Left ventricle myocardium inferior (tissue), 1 donor: ENCODE measurements at regions not wholly inside any gene's neighbourhood (a gene's known extent, or its start where the extent isn't known, plus 50 kb on each side); places are given as distances from the start of the nearest gene placed in this dataset.

Experiments
- DNase-seq: peaks from one replicate; pipeline ENCODE4 v3.0.0-alpha.2; 2020
- H3K27ac ChIP-seq: fragments of 200-600 bp; replicated peaks from 2 replicates; pipeline ENCODE4 v1.8.0; 2021
- H3K27me3 ChIP-seq: fragments of 200-600 bp; 2 replicates; pipeline ENCODE4 v1.8.0; 2021; ENCODE audit warnings: low read depth
- H3K36me3 ChIP-seq: fragments of 200-600 bp; 2 replicates; pipeline ENCODE4 v1.8.0; 2021
- H3K4me1 ChIP-seq: fragments of 200-600 bp; 2 replicates; pipeline ENCODE4 v1.8.0; 2021
- H3K4me3 ChIP-seq: fragments of 200-600 bp; 2 replicates; pipeline ENCODE4 v1.8.0; 2021; ENCODE audit warnings: mild to moderate bottlenecking, moderate library complexity
- H3K9me3 ChIP-seq: fragments of 200-600 bp; replicated peaks from 2 replicates; pipeline ENCODE4 v1.8.0; 2021
- intact Hi-C: fragments of 100-400 bp; cut with micrococcal nuclease; formaldehyde crosslinking; loops from one replicate; pipeline ENCODE4 v1.11.0; 2022
- TF ChIP-seq, protein P1 (sequence below): fragments of 200-600 bp; IDR thresholded peaks from 2 replicates; pipeline ENCODE4 v1.8.0; 2021; ENCODE audit warnings: antibody characterized with exemption, mild to moderate bottlenecking, borderline replicate concordance
- donor health status: DM: no; HTN: yes; CAD: no; lungs with severe emphysema.

DNA sequence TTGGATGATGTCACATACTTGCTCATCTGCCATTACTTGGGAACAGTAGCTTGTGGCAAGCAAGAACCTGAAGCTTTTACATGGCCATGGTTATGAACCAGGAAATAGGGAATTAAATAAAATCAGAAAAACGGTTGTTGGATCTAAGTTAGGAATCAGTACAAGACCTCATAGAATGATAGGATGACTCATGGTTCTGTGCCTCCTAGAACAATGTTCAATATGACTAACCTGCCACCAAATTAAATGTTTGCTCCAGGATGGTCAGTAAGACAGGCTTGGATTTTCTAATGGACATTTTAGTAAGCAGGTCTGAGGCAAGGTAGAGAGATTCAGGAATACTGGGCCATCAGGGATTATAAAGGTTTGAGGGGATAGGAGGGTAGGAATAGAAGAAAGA lies 218.9 kb downstream of the PLOD2 start:
- H3K4me3 ChIP-seq, result no peak overlapping the region
- DNase-seq, result no peak
- no peaks in the 10 kb centered on the region for H3K36me3 ChIP-seq
- H3K27me3 ChIP-seq, result no peaks in the 10 kb centered on the region
- no peaks in the 10 kb centered on the region for H3K4me1 ChIP-seq
- TF ChIP-seq, protein P1, sequence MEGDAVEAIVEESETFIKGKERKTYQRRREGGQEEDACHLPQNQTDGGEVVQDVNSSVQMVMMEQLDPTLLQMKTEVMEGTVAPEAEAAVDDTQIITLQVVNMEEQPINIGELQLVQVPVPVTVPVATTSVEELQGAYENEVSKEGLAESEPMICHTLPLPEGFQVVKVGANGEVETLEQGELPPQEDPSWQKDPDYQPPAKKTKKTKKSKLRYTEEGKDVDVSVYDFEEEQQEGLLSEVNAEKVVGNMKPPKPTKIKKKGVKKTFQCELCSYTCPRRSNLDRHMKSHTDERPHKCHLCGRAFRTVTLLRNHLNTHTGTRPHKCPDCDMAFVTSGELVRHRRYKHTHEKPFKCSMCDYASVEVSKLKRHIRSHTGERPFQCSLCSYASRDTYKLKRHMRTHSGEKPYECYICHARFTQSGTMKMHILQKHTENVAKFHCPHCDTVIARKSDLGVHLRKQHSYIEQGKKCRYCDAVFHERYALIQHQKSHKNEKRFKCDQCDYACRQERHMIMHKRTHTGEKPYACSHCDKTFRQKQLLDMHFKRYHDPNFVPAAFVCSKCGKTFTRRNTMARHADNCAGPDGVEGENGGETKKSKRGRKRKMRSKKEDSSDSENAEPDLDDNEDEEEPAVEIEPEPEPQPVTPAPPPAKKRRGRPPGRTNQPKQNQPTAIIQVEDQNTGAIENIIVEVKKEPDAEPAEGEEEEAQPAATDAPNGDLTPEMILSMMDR, result no peak
- intact Hi-C loops, result no loop called here
- H3K9me3 ChIP-seq, result no peaks in the 10 kb centered on the region
- H3K27ac ChIP-seq, result no peak overlapping the region

DNA sequence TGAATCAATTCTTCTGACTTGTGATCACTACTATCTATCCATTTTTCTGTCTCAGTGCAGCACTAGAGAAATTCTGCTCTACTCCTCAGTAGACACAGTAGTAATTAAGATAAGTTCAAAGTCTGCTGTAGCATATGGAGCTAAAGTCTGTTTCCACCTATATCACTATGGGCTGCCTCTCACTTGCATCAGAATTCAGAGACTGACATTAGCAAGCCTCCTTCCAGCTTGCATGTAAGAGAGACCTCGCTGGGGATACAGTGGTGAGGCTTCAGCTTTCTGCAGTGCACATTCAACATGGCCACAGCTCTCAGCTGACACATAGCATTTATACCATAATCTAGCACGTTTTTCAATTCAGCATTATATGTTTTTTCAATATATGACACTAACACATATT lies 217.0 kb downstream of the PLOD2 start:
- no peaks in the 10 kb centered on the region for H3K36me3 ChIP-seq
- intact Hi-C loops, result no loop called here
- no peak overlapping the region for H3K4me3 ChIP-seq
- no peaks in the 10 kb centered on the region for H3K27me3 ChIP-seq
- no peaks in the 10 kb centered on the region for H3K4me1 ChIP-seq
- DNase-seq, result no peak
- no peak overlapping the region for H3K27ac ChIP-seq
- TF ChIP-seq, protein P1, result no peak
- H3K9me3 ChIP-seq, result peaks cover 7% of the 10 kb centered on the region

DNA sequence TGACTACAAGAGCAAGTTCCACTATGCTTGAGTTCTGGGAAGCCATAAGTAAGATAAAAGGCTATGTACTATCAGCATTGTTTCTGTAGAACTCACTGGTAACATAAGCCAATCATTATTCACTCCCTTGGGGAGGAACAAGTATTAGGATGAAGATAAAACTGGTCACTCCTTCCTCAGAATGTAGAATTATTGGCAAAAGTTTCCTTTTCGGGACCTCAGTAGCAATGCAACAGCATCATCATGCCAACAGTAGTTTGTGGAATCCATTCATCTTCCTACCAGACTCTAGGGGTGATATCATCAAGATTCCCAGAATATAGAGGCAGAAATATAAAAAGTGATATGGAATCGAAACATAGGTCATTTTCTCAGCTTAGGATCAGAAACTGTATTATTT lies 209.5 kb downstream of the PLOD2 start:
- no peak overlapping the region for H3K27ac ChIP-seq
- H3K36me3 ChIP-seq, result no peaks in the 10 kb centered on the region
- TF ChIP-seq, protein P1, result no peak
- intact Hi-C loops, result no loop called here
- DNase-seq, result no peak
- H3K9me3 ChIP-seq, result peaks cover 12% of the 10 kb centered on the region
- no peaks in the 10 kb centered on the region for H3K27me3 ChIP-seq
- H3K4me1 ChIP-seq, result no peaks in the 10 kb centered on the region
- no peak overlapping the region for H3K4me3 ChIP-seq

- Histone ChIP-seq H3K4me1 (no peaks in the 10 kb centered on the region), H3K36me3 (no peaks in the 10 kb centered on the region), H3K9me3 (peaks cover 12% of the 10 kb centered on the region), H3K4me3 (no peak overlapping the region), H3K27me3 (no peaks in the 10 kb centered on the region), H3K27ac (no peak overlapping the region)
- TF ChIP-seq, protein P1, result no peak
- intact Hi-C loops, result no loop called here
- no peak for DNase-seq
These were observed 208.4 kb downstream of the PLOD2 start for GRCh38 chr3:145952536-145952935.

DNA sequence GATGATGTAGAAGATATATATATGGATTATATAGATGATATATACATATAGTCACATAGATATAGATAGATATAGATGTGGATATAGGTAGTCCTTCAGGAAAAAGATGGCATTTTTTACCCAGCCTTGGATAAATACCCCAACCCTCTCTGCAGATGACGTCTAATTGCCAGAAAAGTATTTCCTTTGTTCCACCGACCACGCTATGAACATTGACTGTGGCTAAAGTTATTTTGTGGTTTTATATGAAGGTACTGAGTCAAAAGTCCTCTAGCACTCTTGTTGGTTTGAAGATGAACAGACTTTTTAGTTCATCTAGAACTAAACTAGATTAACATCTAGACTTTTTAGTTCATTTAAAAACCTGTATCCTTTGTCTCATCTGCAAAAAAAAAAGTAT lies 207.7 kb downstream of the PLOD2 start:
- H3K4me1 ChIP-seq, result no peaks in the 10 kb centered on the region
- TF ChIP-seq, protein P1, result no peak
- no peak for DNase-seq

More for the DNA sequence above, 207.7 kb downstream of the PLOD2 start:
- no peaks in the 10 kb centered on the region for H3K27me3 ChIP-seq
- H3K36me3 ChIP-seq, result no peaks in the 10 kb centered on the region
- peaks cover 11% of the 10 kb centered on the region for H3K9me3 ChIP-seq
- H3K27ac ChIP-seq, result no peak overlapping the region
- intact Hi-C loops, result no loop called here
- no peak overlapping the region for H3K4me3 ChIP-seq
